Sigmoid colon (tissue), 4 donors: ENCODE measurements at regions not wholly inside any gene's neighbourhood (a gene's known extent, or its start where the extent isn't known, plus 50 kb on each side); places are given as distances from the start of the nearest gene placed in this dataset.

ENCODE experiments used
- CTCF ChIP-seq, 4 experiments: fragments of 450-650 bp in 3 of 4; fragments of 200-600 bp in 1 of 4; IDR thresholded peaks; one replicate each; pipeline ENCODE4 v1.5.1; 2016 to 2019; ENCODE audit warnings: antibody characterized with exemption in 4 of 4, mild to moderate bottlenecking in 3 of 4, moderate library complexity in 2 of 4
- EP300 ChIP-seq, 4 donors: sonication (generic); formaldehyde crosslinking; IDR thresholded peaks; one replicate each; pipeline ENCODE4 v1.6.1; 2017; ENCODE audit warnings: antibody characterized with exemption in 4 of 4
- POLR2A ChIP-seq, 2 donors: fragments of 450-650 bp; IDR thresholded peaks; one replicate each; pipeline ENCODE4 v1.6.1; 2016; ENCODE audit warnings: antibody characterized with exemption in 2 of 2, mild to moderate bottlenecking in 2 of 2, moderate library complexity in 2 of 2
- POLR2AphosphoS5 ChIP-seq, 4 donors: sonication (generic); formaldehyde crosslinking; IDR thresholded peaks; one replicate each; pipeline ENCODE4 v1.6.1; 2017; ENCODE audit warnings: antibody characterized with exemption in 4 of 4

- TF ChIP-seq POLR2A (IDR thresholded peaks at IDR 0.05), result no peak
- no peak for TF ChIP-seq CTCF (IDR thresholded peaks at IDR 0.05)
- no peak for TF ChIP-seq POLR2AphosphoS5 (IDR thresholded peaks at IDR 0.05)
- no peak for TF ChIP-seq EP300 (IDR thresholded peaks at IDR 0.05)
These were observed 517.2 kb downstream of the GBE1 start for GRCh38 chr3:81244231-81244630.
